ENCODE measurements at regions not wholly inside any gene's neighbourhood (a gene's known extent, or its start where the extent isn't known, plus 50 kb on each side); places are given as distances from the start of the nearest gene placed in this dataset.

- no peak overlapping the region for H2AFZ ChIP-seq (ENCODE audit: low read length)
- ChIA-PET POLR2A (interaction anchor here (1.0 kb wide), 1 partner anchor 461 kb away, joined by 3 read pairs; no protein-coding TSS in a partner anchor), CTCF (ENCODE audit: unreplicated experiment) (no interaction called here)
- DNase-seq (ENCODE audit: low spot score) = no peak
- no peaks in the 10 kb centered on the region for H3K4me1 ChIP-seq (ENCODE audit: insufficient read depth, low read length, poor library complexity, severe bottlenecking)
- H3K4me2 ChIP-seq (ENCODE audit: low read length) = no peak overlapping the region
- no peak overlapping the region for H3K27ac ChIP-seq (ENCODE audit: low read depth, low read length, poor library complexity, severe bottlenecking)
- intact Hi-C loops (cut with micrococcal nuclease; ENCODE audit: unreplicated experiment) = no loop called here
- BruUV-seq (replicated peaks) = no TSS peak
- H3K36me3 ChIP-seq (ENCODE audit: insufficient read depth, low read length) = no peaks in the 10 kb centered on the region
- no peaks in the 10 kb centered on the region for H3K9me3 ChIP-seq (ENCODE audit: low read length)
- H3K9me2 ChIP-seq (ENCODE audit: insufficient read depth, low read length) = no peaks in the 10 kb centered on the region
- no peak overlapping the region for H3K4me3 ChIP-seq (ENCODE audit: low read depth, low read length, poor library complexity, severe bottlenecking)
- H3K79me2 ChIP-seq (ENCODE audit: insufficient read depth, low read depth, low read length) = no peaks in the 10 kb centered on the region
- TF ChIP-seq, protein P1, sequence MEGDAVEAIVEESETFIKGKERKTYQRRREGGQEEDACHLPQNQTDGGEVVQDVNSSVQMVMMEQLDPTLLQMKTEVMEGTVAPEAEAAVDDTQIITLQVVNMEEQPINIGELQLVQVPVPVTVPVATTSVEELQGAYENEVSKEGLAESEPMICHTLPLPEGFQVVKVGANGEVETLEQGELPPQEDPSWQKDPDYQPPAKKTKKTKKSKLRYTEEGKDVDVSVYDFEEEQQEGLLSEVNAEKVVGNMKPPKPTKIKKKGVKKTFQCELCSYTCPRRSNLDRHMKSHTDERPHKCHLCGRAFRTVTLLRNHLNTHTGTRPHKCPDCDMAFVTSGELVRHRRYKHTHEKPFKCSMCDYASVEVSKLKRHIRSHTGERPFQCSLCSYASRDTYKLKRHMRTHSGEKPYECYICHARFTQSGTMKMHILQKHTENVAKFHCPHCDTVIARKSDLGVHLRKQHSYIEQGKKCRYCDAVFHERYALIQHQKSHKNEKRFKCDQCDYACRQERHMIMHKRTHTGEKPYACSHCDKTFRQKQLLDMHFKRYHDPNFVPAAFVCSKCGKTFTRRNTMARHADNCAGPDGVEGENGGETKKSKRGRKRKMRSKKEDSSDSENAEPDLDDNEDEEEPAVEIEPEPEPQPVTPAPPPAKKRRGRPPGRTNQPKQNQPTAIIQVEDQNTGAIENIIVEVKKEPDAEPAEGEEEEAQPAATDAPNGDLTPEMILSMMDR (conservative IDR thresholded peaks at IDR 0.05; ENCODE audit: low read length) = no peak
- TF ChIP-seq EZH2phosphoT487 (IDR thresholded peaks at IDR 0.05; ENCODE audit: borderline replicate concordance, low read depth, low read length) = no peak
- no peaks in the 10 kb centered on the region for H4K20me1 ChIP-seq (ENCODE audit: insufficient read depth, low read length)
Observed at GRCh38 chr3:153921826-153922225, 199.4 kb upstream of the ARHGEF26 start.

GRCh38 chr3:153925841-153926514 is 195.2 kb upstream of the ARHGEF26 start:
- TF ChIP-seq, protein P1 (conservative IDR thresholded peaks at IDR 0.05; ENCODE audit: low read length) = no peak
- TF ChIP-seq EZH2phosphoT487 (IDR thresholded peaks at IDR 0.05; ENCODE audit: borderline replicate concordance, low read depth, low read length) = no peak
- DNase-seq (ENCODE audit: low spot score) = no peak
- CTCF ChIA-PET (ENCODE audit: unreplicated experiment) = no interaction called here
- intact Hi-C loops (cut with micrococcal nuclease; ENCODE audit: unreplicated experiment) = loop anchor here (5.0 kb wide), 1 partner anchor 884 kb away; no protein-coding TSS in a partner anchor
- no peaks in the 10 kb centered on the region for H3K4me1 ChIP-seq (ENCODE audit: insufficient read depth, low read length, poor library complexity, severe bottlenecking)
- no peak overlapping the region for H3K4me3 ChIP-seq (ENCODE audit: low read depth, low read length, poor library complexity, severe bottlenecking)
- no peaks in the 10 kb centered on the region for H3K79me2 ChIP-seq (ENCODE audit: insufficient read depth, low read depth, low read length)
- no peaks in the 10 kb centered on the region for H3K36me3 ChIP-seq (ENCODE audit: insufficient read depth, low read length)
- H4K20me1 ChIP-seq (ENCODE audit: insufficient read depth, low read length) = no peaks in the 10 kb centered on the region
- H3K9me3 ChIP-seq (ENCODE audit: low read length) = no peaks in the 10 kb centered on the region
- BruUV-seq (replicated peaks) = no TSS peak
- POLR2A ChIA-PET = no interaction called here
- H3K27ac ChIP-seq (ENCODE audit: low read depth, low read length, poor library complexity, severe bottlenecking) = no peak overlapping the region
- no peak overlapping the region for H3K4me2 ChIP-seq (ENCODE audit: low read length)
- H3K9me2 ChIP-seq (ENCODE audit: insufficient read depth, low read length) = no peaks in the 10 kb centered on the region
- H2AFZ ChIP-seq (ENCODE audit: low read length) = no peak overlapping the region

DNA sequence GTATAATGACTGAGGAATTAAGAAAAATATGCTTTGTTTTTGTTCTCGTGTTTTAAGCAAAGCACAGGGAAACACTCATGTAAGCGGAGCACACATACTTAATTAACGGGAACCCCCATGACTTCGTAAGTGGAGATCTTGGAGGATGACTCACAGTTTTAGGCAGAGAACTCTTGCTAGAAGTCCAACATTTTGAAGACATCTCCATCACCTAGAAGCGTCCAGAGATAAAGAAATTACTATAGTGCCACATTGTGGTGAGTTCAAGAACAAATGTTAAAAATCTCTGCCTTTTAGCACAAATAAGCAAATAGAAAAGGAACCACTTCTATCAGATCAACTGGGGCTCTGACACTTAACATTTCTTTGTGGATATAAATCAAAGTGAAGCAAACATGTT is 194.1 kb upstream of the ARHGEF26 start:
- Histone ChIP-seq H2AFZ (ENCODE audit: low read length) (no peak overlapping the region), H3K4me3 (ENCODE audit: low read depth, low read length, poor library complexity, severe bottlenecking) (no peak overlapping the region), H3K36me3 (ENCODE audit: insufficient read depth, low read length) (no peaks in the 10 kb centered on the region), H3K79me2 (ENCODE audit: insufficient read depth, low read depth, low read length) (no peaks in the 10 kb centered on the region), H3K9me2 (ENCODE audit: insufficient read depth, low read length) (no peaks in the 10 kb centered on the region), H4K20me1 (ENCODE audit: insufficient read depth, low read length) (no peaks in the 10 kb centered on the region), H3K4me2 (ENCODE audit: low read length) (no peak overlapping the region), H3K9me3 (ENCODE audit: low read length) (no peaks in the 10 kb centered on the region), H3K27ac (ENCODE audit: low read depth, low read length, poor library complexity, severe bottlenecking) (no peak overlapping the region), H3K4me1 (ENCODE audit: insufficient read depth, low read length, poor library complexity, severe bottlenecking) (no peaks in the 10 kb centered on the region)
- intact Hi-C loops (cut with micrococcal nuclease; ENCODE audit: unreplicated experiment) = loop anchor here (5.0 kb wide), 1 partner anchor 885 kb away; no protein-coding TSS in a partner anchor
- peak; percentile 17 for DNase-seq (ENCODE audit: low spot score)
- ChIA-PET POLR2A (no interaction called here), CTCF (ENCODE audit: unreplicated experiment) (no interaction called here)
- TF ChIP-seq, protein P1 (conservative IDR thresholded peaks at IDR 0.05; ENCODE audit: low read length) = peak; percentile 65
- TF ChIP-seq EZH2phosphoT487 (IDR thresholded peaks at IDR 0.05; ENCODE audit: borderline replicate concordance, low read depth, low read length) = no peak
- BruUV-seq (replicated peaks) = no TSS peak
